SK-N-SH treated with all-trans-retinoic acid at 6 μM for 48 hours (cell line): ENCODE measurements at regions not wholly inside any gene's neighbourhood (a gene's known extent, or its start where the extent isn't known, plus 50 kb on each side); places are given as distances from the start of the nearest gene placed in this dataset.

Source experiments
- ARNTL ChIP-seq: fragments of 450-650 bp; formaldehyde crosslinking; IDR thresholded peaks from 2 replicates; pipeline ENCODE4 v1.5.0; 2020; ENCODE audit warnings: low read depth, mild to moderate bottlenecking, moderate library complexity, borderline replicate concordance
- BACH2 ChIP-seq: fragments of 250-450 bp; sonication (Bioruptor Pico); IDR thresholded peaks from 2 replicates; pipeline ENCODE4 v1.9.0; 2021; ENCODE audit warnings: mild to moderate bottlenecking, borderline replicate concordance
- GLIS3 ChIP-seq: fragments of 250-450 bp; sonication (Bioruptor Pico); IDR thresholded peaks from 2 replicates; pipeline ENCODE4 v1.5.0; 2020; ENCODE audit warnings: mild to moderate bottlenecking, moderate library complexity
- PATZ1 ChIP-seq: fragments of 250-450 bp; sonication (Bioruptor Pico); IDR thresholded peaks from 2 replicates; pipeline ENCODE4 v1.8.0; 2020; ENCODE audit warnings: mild to moderate bottlenecking, moderate library complexity, borderline replicate concordance
- POU6F1 ChIP-seq: fragments of 250-450 bp; sonication (Bioruptor Pico); IDR thresholded peaks from 2 replicates; pipeline ENCODE4 v1.8.0; 2021; ENCODE audit warnings: low read depth, mild to moderate bottlenecking, moderate library complexity, borderline replicate concordance
- ZC3H10 ChIP-seq: fragments of 250-450 bp; sonication (Bioruptor Pico); IDR thresholded peaks from 2 replicates; pipeline ENCODE4 v1.5.1; 2021; ENCODE audit warnings: mild to moderate bottlenecking, moderate library complexity
- ZFP30 ChIP-seq: fragments of 450-650 bp; formaldehyde crosslinking; IDR thresholded peaks from 2 replicates; pipeline ENCODE4 v1.5.0; 2022; ENCODE audit warnings: mild to moderate bottlenecking, moderate library complexity
- ZNF70 ChIP-seq: fragments of 450-650 bp; formaldehyde crosslinking; IDR thresholded peaks from 2 replicates; pipeline ENCODE4 v1.5.0; 2020; ENCODE audit warnings: mild to moderate bottlenecking, moderate library complexity
- ZNF8 ChIP-seq: fragments of 450-650 bp; formaldehyde crosslinking; IDR thresholded peaks from 2 replicates; pipeline ENCODE4 v1.5.0; 2020; ENCODE audit warnings: mild to moderate bottlenecking, moderate library complexity
- TF ChIP-seq, protein P1 (sequence below): fragments of 250-450 bp; sonication (Bioruptor Pico); IDR thresholded peaks from 2 replicates; pipeline ENCODE4 v1.5.1; 2021; ENCODE audit warnings: mild to moderate bottlenecking, moderate library complexity

GRCh38 chr6:65943548-65943947 lies 236.5 kb upstream of the EYS start:
- no peak for TF ChIP-seq ZNF70 (CRISPR knock-in tag)
- no peak for TF ChIP-seq ARNTL (CRISPR knock-in tag)
- TF ChIP-seq PATZ1 (CRISPR knock-in tag) = no peak
- no peak for TF ChIP-seq POU6F1 (CRISPR knock-in tag)
- TF ChIP-seq, protein P1, sequence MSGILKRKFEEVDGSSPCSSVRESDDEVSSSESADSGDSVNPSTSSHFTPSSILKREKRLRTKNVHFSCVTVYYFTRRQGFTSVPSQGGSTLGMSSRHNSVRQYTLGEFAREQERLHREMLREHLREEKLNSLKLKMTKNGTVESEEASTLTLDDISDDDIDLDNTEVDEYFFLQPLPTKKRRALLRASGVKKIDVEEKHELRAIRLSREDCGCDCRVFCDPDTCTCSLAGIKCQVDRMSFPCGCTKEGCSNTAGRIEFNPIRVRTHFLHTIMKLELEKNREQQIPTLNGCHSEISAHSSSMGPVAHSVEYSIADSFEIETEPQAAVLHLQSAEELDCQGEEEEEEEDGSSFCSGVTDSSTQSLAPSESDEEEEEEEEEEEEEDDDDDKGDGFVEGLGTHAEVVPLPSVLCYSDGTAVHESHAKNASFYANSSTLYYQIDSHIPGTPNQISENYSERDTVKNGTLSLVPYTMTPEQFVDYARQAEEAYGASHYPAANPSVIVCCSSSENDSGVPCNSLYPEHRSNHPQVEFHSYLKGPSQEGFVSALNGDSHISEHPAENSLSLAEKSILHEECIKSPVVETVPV (CRISPR knock-in tag) = no peak
- no peak for TF ChIP-seq ZFP30
- no peak for TF ChIP-seq GLIS3 (CRISPR knock-in tag)
- no peak for TF ChIP-seq ZC3H10 (CRISPR knock-in tag)
- no peak for TF ChIP-seq ZNF8 (CRISPR knock-in tag)
- TF ChIP-seq BACH2 (CRISPR knock-in tag) = no peak
